ENCODE measurements at regions not wholly inside any gene's neighbourhood (a gene's known extent, or its start where the extent isn't known, plus 50 kb on each side); places are given as distances from the start of the nearest gene placed in this dataset.

DNA sequence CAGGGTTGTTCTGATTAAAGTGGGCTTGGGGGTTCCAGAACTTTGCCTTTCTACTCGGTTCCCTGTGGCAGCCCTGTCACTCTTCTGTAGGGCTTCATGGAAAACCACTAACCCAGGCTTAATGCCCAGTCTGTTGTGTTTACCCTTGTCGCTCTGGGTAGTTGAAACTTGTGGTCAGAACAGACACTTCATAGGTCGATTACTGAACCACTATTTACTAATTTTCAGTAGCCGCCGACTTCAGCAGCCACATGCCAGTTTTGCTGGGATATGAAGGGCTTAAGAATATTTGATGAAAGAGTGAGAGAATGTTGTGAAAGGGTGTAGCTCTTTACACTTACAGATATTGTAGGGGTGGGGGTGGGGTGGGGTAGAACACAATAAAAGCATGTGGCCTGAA lies 362.3 kb downstream of the RND3 start:
- Histone ChIP-seq H3K79me2 (ENCODE audit: control insufficient read depth, insufficient read depth, low read length) (no peaks in the 10 kb centered on the region), H3K36me3 (ENCODE audit: control insufficient read depth, insufficient read depth, low read length) (no peaks in the 10 kb centered on the region), H4K20me1 (replicated peaks; ENCODE audit: control insufficient read depth, insufficient read depth, low read length) (no peaks in the 10 kb centered on the region), H3K4me2 (ENCODE audit: insufficient read depth, low read length) (no peak overlapping the region), H3K9me1 (ENCODE audit: control insufficient read depth, insufficient read depth, low read length) (no peaks in the 10 kb centered on the region), H2AFZ (ENCODE audit: low read depth, low read length) (no peak overlapping the region), H3K27ac (ENCODE audit: extremely low read depth, low read depth, low read length) (no peak overlapping the region), H3K4me1 (replicated peaks in 1 of 2; ENCODE audit: control insufficient read depth in 2 of 2, insufficient read depth in 2 of 2, low read length in 2 of 2) (no peaks in the 10 kb centered on the region; a peak in 1 of 5 replicates), H3K9me3 (replicated peaks; ENCODE audit: control insufficient read depth, insufficient read depth, low read depth, low read length) (no peaks in the 10 kb centered on the region), H3K4me3 (no peak overlapping the region), H3K27me3 (ENCODE audit: control insufficient read depth in 2 of 2, insufficient read depth in 2 of 2, low read length in 2 of 2) (no peaks in the 10 kb centered on the region), H3K9ac (ENCODE audit: insufficient read depth in 1 of 2, low read depth in 2 of 2, low read length in 2 of 2) (no peak overlapping the region)
- 9% methylated on average over 5 of the region's 5 CpGs for WGBS (ENCODE audit: insufficient coverage, low coverage, missing lambda C conversion rate)
- DNase-seq (ENCODE audit: extremely low read depth in 1 of 4, low spot score in 3 of 4) (no peak), FAIRE-seq (no peak), ATAC-seq (no peak)
- ChIA-PET CTCF (ENCODE audit: low intra/inter-chr PET ratio) (no interaction called here), POLR2A (no interaction called here)
- intact Hi-C loops (cut with micrococcal nuclease), result no loop called here
- BruUV-seq (replicated peaks), result no TSS peak
- in situ Hi-C loops (cut with MboI), result no loop called here
- TF ChIP-seq ZNF239 (CRISPR knock-in tag; IDR thresholded peaks at IDR 0.05), result no peak
- TF ChIP-seq ZNF263 (CRISPR knock-in tag; IDR thresholded peaks at IDR 0.05; ENCODE audit: borderline replicate concordance), result no peak
- TF ChIP-seq NCOR1 (IDR thresholded peaks at IDR 0.05), result no peak
- no peak for TF ChIP-seq SMAD3 (CRISPR knock-in tag; conservative IDR thresholded peaks at IDR 0.05)
- no peak for TF ChIP-seq ARID2 (IDR thresholded peaks at IDR 0.05)
- no peak for TF ChIP-seq NONO (IDR thresholded peaks at IDR 0.05; ENCODE audit: low read depth in 2 of 2, low read length in 1 of 2)
- no peak for TF ChIP-seq EWSR1 (IDR thresholded peaks at IDR 0.05; ENCODE audit: borderline replicate concordance, low read depth, partially characterized antibody)
- no peak for TF ChIP-seq CREM (IDR thresholded peaks at IDR 0.05; ENCODE audit: low read depth)
- no peak for TF ChIP-seq MAX (CRISPR knock-in tag; IDR thresholded peaks at IDR 0.05)
- TF ChIP-seq TCF15 (CRISPR knock-in tag; IDR thresholded peaks at IDR 0.05), result no peak
- no peak for TF ChIP-seq PRMT5 (CRISPR knock-in tag; IDR thresholded peaks at IDR 0.05)
- TF ChIP-seq, protein P1, sequence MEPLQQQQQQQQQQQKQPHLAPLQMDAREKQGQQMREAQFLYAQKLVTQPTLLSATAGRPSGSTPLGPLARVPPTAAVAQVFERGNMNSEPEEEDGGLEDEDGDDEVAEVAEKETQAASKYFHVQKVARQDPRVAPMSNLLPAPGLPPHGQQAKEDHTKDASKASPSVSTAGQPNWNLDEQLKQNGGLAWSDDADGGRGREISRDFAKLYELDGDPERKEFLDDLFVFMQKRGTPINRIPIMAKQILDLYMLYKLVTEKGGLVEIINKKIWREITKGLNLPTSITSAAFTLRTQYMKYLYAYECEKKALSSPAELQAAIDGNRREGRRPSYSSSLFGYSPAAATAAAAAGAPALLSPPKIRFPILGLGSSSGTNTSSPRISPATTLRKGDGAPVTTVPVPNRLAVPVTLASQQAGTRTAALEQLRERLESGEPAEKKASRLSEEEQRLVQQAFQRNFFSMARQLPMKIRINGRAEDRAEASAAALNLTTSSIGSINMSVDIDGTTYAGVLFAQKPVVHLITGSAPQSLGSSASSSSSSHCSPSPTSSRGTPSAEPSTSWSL (CRISPR knock-in tag; IDR thresholded peaks at IDR 0.05; ENCODE audit: borderline replicate concordance), result no peak
- no peak for TF ChIP-seq ZMIZ1 (IDR thresholded peaks at IDR 0.05; ENCODE audit: low read depth in 2 of 2, low read length in 2 of 2)
- no peak for TF ChIP-seq ZNF766 (CRISPR knock-in tag; conservative IDR thresholded peaks at IDR 0.05)
- TF ChIP-seq, protein P2, sequence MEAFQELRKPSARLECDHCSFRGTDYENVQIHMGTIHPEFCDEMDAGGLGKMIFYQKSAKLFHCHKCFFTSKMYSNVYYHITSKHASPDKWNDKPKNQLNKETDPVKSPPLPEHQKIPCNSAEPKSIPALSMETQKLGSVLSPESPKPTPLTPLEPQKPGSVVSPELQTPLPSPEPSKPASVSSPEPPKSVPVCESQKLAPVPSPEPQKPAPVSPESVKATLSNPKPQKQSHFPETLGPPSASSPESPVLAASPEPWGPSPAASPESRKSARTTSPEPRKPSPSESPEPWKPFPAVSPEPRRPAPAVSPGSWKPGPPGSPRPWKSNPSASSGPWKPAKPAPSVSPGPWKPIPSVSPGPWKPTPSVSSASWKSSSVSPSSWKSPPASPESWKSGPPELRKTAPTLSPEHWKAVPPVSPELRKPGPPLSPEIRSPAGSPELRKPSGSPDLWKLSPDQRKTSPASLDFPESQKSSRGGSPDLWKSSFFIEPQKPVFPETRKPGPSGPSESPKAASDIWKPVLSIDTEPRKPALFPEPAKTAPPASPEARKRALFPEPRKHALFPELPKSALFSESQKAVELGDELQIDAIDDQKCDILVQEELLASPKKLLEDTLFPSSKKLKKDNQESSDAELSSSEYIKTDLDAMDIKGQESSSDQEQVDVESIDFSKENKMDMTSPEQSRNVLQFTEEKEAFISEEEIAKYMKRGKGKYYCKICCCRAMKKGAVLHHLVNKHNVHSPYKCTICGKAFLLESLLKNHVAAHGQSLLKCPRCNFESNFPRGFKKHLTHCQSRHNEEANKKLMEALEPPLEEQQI (IDR thresholded peaks at IDR 0.05), result no peak
- TF ChIP-seq FOXJ3 (CRISPR knock-in tag; IDR thresholded peaks at IDR 0.05), result no peak

Data from K562 (cell line).